CD4-positive, alpha-beta memory T cell (primary cell): ENCODE measurements at regions not wholly inside any gene's neighbourhood (a gene's known extent, or its start where the extent isn't known, plus 50 kb on each side); places are given as distances from the start of the nearest gene placed in this dataset.
"Not testable (repeated sequence)": the region's sequence is repeated elsewhere in the genome, so short reads cannot be mapped to it uniquely, and the experiment has no call there.

Experiments
- CTCF ChIA-PET: fragments of 350-600 bp; sonication (Branson Sonifier 250); formaldehyde crosslinking; loops from one replicate; lab custom pipeline; 2021; ENCODE audit warnings: inconsistent platforms; ENCODE audit not compliant: partially characterized antibody; lab: Charles Lee
- POLR2A ChIA-PET: fragments of 350-600 bp; sonication (Branson Sonifier 250); formaldehyde crosslinking; loops from one replicate; lab custom pipeline; 2021; ENCODE audit not compliant: partially characterized antibody; lab: Charles Lee
- DNase-seq, 5 donors: peaks; one replicate each; pipeline versions ENCODE4 v3.0.0 to v3.0.0-alpha.2; 2020 to 2022; ENCODE audit warnings: mixed read lengths in 1 of 5
- H3K27ac ChIP-seq: one replicate; pipeline ENCODE4 v1.7.0; 2013; ENCODE audit warnings: low read depth, low read length
- H3K27me3 ChIP-seq: 2 replicates; pipeline ENCODE4 v1.7.0; 2013; ENCODE audit warnings: mild to moderate bottlenecking, low read length, moderate library complexity; ENCODE audit not compliant: insufficient read depth
- H3K36me3 ChIP-seq: 2 replicates; pipeline ENCODE4 v1.7.0; 2013; ENCODE audit warnings: mild to moderate bottlenecking, low read length, moderate library complexity; ENCODE audit not compliant: insufficient read depth
- H3K4me1 ChIP-seq: 2 replicates; pipeline ENCODE4 v1.7.0; 2013; ENCODE audit warnings: mild to moderate bottlenecking, low read length, moderate library complexity; ENCODE audit not compliant: insufficient read depth
- H3K4me3 ChIP-seq, 2 donors: one replicate each; pipeline ENCODE4 v1.7.0; 2013; ENCODE audit warnings: low read length in 2 of 2, mild to moderate bottlenecking in 1 of 2
- H3K9me3 ChIP-seq, 2 donors: one replicate each; pipeline ENCODE4 v1.7.0; 2013; ENCODE audit warnings: low read length in 2 of 2, control low read depth in 1 of 2; ENCODE audit not compliant: control insufficient read depth in 1 of 2
- H3K27ac Mint-ChIP-seq, 7 donors: one replicate each; pipeline ENCODE4 v1.8.0; 2020 to 2021; ENCODE audit warnings: mixed read lengths in 7 of 7, mild to moderate bottlenecking in 6 of 7, inconsistent platforms in 3 of 7, moderate library complexity in 3 of 7
- H3K27me3 Mint-ChIP-seq, 2 donors: one replicate each; pipeline ENCODE4 v1.8.0; 2020 to 2021; ENCODE audit warnings: mixed read lengths in 2 of 2
- H3K36me3 Mint-ChIP-seq, 2 donors: one replicate each; pipeline ENCODE4 v1.8.0; 2020 to 2021; ENCODE audit warnings: mixed read lengths in 2 of 2, inconsistent platforms in 1 of 2, mild to moderate bottlenecking in 1 of 2
- H3K4me1 Mint-ChIP-seq, 4 donors: one replicate each; pipeline ENCODE4 v1.8.0; 2020 to 2021; ENCODE audit warnings: mixed read lengths in 4 of 4, mild to moderate bottlenecking in 1 of 4
- H3K4me3 Mint-ChIP-seq, 8 donors: one replicate each; pipeline ENCODE4 v1.8.0; 2020 to 2021; ENCODE audit warnings: mixed read lengths in 8 of 8, mild to moderate bottlenecking in 7 of 8, moderate library complexity in 6 of 8, inconsistent platforms in 3 of 8
- H3K9me3 Mint-ChIP-seq, 8 donors: one replicate each; pipeline ENCODE4 v1.8.0; 2020 to 2021; ENCODE audit warnings: mixed read lengths in 8 of 8, mild to moderate bottlenecking in 5 of 8, inconsistent platforms in 3 of 8, moderate library complexity in 1 of 8
- intact Hi-C: fragments of 100-400 bp; cut with micrococcal nuclease; formaldehyde crosslinking; loops from one replicate; pipeline ENCODE4 v1.15.1; 2023

- H3K27me3 ChIP-seq, CTCF ChIA-PET, H3K36me3 Mint-ChIP-seq, H3K27ac ChIP-seq, intact Hi-C loops, H3K9me3 ChIP-seq, H3K4me3 Mint-ChIP-seq, H3K27ac Mint-ChIP-seq, H3K4me1 Mint-ChIP-seq, H3K9me3 Mint-ChIP-seq, DNase-seq, H3K4me3 ChIP-seq, H3K36me3 ChIP-seq, H3K27me3 Mint-ChIP-seq, H3K4me1 ChIP-seq, POLR2A ChIA-PET: not testable (repeated sequence)
These were observed 221.1 kb upstream of the GADL1 start for GRCh38 chr3:31115531-31115930.

- no peaks in the 10 kb centered on the region for H3K27me3 Mint-ChIP-seq
- ChIA-PET CTCF (no interaction called here), POLR2A (no interaction called here)
- H3K4me3 Mint-ChIP-seq, result no peak overlapping the region
- Histone ChIP-seq H3K9me3 (no peaks in the 10 kb centered on the region), H3K4me3 (no peak overlapping the region), H3K27ac (no peak overlapping the region), H3K4me1 (no peaks in the 10 kb centered on the region), H3K27me3 (no peaks in the 10 kb centered on the region), H3K36me3 (no peaks in the 10 kb centered on the region)
- intact Hi-C loops, result no loop called here
- H3K36me3 Mint-ChIP-seq, result no peaks in the 10 kb centered on the region
- peaks cover 0 to 8% (median 2%) of the 10 kb centered on the region in 4 donors for H3K4me1 Mint-ChIP-seq
- H3K9me3 Mint-ChIP-seq, result peaks cover 0 to 6% (median 1%) of the 10 kb centered on the region in 8 donors
- H3K27ac Mint-ChIP-seq, result no peak overlapping the region
- DNase-seq, result no peak
These were observed 222.2 kb upstream of the GADL1 start for GRCh38 chr3:31116651-31117050.

DNA sequence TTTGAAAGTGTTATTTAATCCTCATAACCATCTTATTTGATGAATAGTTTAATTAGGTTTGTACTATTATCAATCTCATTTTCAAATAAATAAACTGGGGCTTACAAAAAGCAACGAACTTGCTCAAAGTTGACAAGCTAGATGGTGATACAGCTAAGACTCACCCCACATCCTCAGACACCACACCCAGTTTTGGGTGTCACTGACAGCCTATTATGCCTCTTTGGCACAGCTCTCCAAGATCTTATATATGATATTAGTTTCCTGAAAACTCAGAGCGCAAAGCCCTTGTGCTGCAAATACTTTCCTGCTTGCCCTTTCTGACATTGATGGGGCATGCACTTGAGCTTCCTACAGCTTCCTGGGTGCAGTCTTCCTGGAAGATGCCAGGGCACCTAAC is 223.4 kb upstream of the GADL1 start:
- Histone ChIP-seq H3K27ac (no peak overlapping the region), H3K4me3 (no peak overlapping the region), H3K36me3 (no peaks in the 10 kb centered on the region), H3K9me3 (no peaks in the 10 kb centered on the region), H3K27me3 (no peaks in the 10 kb centered on the region), H3K4me1 (no peaks in the 10 kb centered on the region)
- no peak for DNase-seq
- intact Hi-C loops, result no loop called here
- ChIA-PET CTCF (no interaction called here), POLR2A (no interaction called here)
- Mint-ChIP-seq H3K27me3 (no peaks in the 10 kb centered on the region), H3K4me1 (peaks cover 0 to 8% (median 2%) of the 10 kb centered on the region in 4 donors), H3K27ac (no peak overlapping the region), H3K36me3 (no peaks in the 10 kb centered on the region), H3K9me3 (peaks cover 0 to 6% (median 2%) of the 10 kb centered on the region in 8 donors), H3K4me3 (no peak overlapping the region)

GRCh38 chr3:31124373-31124772 is 229.9 kb upstream of the GADL1 start:
- Mint-ChIP-seq H3K9me3 (peaks cover 2 to 27% (median 18%) of the 10 kb centered on the region in 8 donors), H3K27ac (no peak overlapping the region), H3K4me3 (no peak overlapping the region), H3K4me1 (peaks cover 0 to 6% (median under 1%) of the 10 kb centered on the region in 4 donors), H3K27me3 (no peaks in the 10 kb centered on the region), H3K36me3 (peaks cover 5 to 7% of the 10 kb centered on the region in 2 donors)
- H3K4me1 ChIP-seq, result no peaks in the 10 kb centered on the region
- no peaks in the 10 kb centered on the region for H3K36me3 ChIP-seq
- H3K27me3 ChIP-seq, result no peaks in the 10 kb centered on the region
- DNase-seq, result no peak
- POLR2A ChIA-PET, result no interaction called here
- intact Hi-C loops, result no loop called here
- H3K4me3 ChIP-seq, result no peak overlapping the region
- H3K9me3 ChIP-seq, result no peaks in the 10 kb centered on the region
- H3K27ac ChIP-seq, result no peak overlapping the region
- CTCF ChIA-PET, result no interaction called here

DNA sequence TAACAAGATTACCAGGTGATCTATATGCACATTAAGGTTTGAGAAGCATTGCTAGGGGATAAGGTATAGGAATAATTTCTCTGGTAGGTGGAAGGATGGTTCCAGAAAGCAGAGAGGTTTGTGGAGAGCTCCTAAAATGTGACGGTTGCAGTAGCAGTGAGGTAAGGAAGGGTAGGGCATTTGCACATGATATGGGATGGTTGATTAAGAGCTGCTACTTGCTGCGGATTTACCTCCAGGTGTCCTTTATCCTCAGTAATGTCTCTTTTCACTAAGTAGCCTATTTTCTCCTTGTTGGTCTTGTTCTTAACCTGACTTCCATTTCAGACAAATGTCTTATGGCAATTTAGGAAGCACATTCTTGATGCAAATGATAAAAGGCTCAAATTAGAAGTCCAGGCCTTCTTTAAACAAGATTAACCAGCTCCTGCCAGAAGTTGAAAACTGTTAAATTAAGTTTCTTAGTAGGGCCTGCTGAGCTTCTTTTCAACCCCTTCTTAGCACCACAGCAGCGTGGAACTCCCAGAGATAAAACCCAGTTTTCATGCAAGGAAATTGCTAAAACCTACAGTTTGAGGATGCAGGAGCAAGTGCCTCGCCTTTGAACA is 231.1 kb upstream of the GADL1 start:
- no peaks in the 10 kb centered on the region for H3K36me3 ChIP-seq
- Mint-ChIP-seq H3K27ac (no peak overlapping the region), H3K9me3 (peaks cover 2 to 27% (median 18%) of the 10 kb centered on the region in 8 donors), H3K27me3 (no peaks in the 10 kb centered on the region), H3K4me3 (no peak overlapping the region), H3K4me1 (peaks cover 0 to 6% (median under 1%) of the 10 kb centered on the region in 4 donors), H3K36me3 (peaks cover 5 to 7% of the 10 kb centered on the region in 2 donors)
- H3K27me3 ChIP-seq, result no peaks in the 10 kb centered on the region
- no peaks in the 10 kb centered on the region for H3K9me3 ChIP-seq
- H3K4me3 ChIP-seq, result no peak overlapping the region
- ChIA-PET CTCF (no interaction called here), POLR2A (interaction anchor here (1.1 kb wide), 1 partner anchor 384 kb away, joined by 3 read pairs; no protein-coding TSS in a partner anchor)
- H3K4me1 ChIP-seq, result no peaks in the 10 kb centered on the region
- DNase-seq, result no peak
- intact Hi-C loops, result no loop called here
- H3K27ac ChIP-seq, result no peak overlapping the region

- POLR2A ChIA-PET, result no interaction called here
- Histone ChIP-seq H3K27me3 (no peaks in the 10 kb centered on the region), H3K27ac (no peak overlapping the region), H3K9me3 (no peaks in the 10 kb centered on the region), H3K36me3 (no peaks in the 10 kb centered on the region), H3K4me3 (no peak overlapping the region), H3K4me1 (no peaks in the 10 kb centered on the region)
- no peak for DNase-seq
- H3K27ac Mint-ChIP-seq, result no peak overlapping the region
- H3K4me1 Mint-ChIP-seq, result peaks cover 0 to 6% (median 1%) of the 10 kb centered on the region in 4 donors
- peaks cover 2 to 14% (median 10%) of the 10 kb centered on the region in 8 donors for H3K9me3 Mint-ChIP-seq
- peaks cover 0 to 3% of the 10 kb centered on the region in 2 donors for H3K36me3 Mint-ChIP-seq
- intact Hi-C loops, result no loop called here
- no peak overlapping the region for H3K4me3 Mint-ChIP-seq
- no peaks in the 10 kb centered on the region for H3K27me3 Mint-ChIP-seq
- CTCF ChIA-PET, result interaction anchor here (1.4 kb wide), 1 partner anchor 9 kb away, joined by 4 read pairs; no protein-coding TSS in a partner anchor
These were observed 234.8 kb upstream of the GADL1 start for GRCh38 chr3:31129241-31129640.

GRCh38 chr3:31132132-31132769 is 237.8 kb upstream of the GADL1 start:
- no peak overlapping the region for H3K27ac ChIP-seq
- H3K4me3 Mint-ChIP-seq, result no peak overlapping the region
- peak in 4 of 5 donors; percentile 37 to 47 (median 44) for DNase-seq
- H3K4me3 ChIP-seq, result no peak overlapping the region
- no peaks in the 10 kb centered on the region for H3K36me3 Mint-ChIP-seq
- H3K9me3 Mint-ChIP-seq, result peaks cover 0 to 5% (median 0%) of the 10 kb centered on the region in 8 donors
- peaks cover 0 to 6% (median 1%) of the 10 kb centered on the region in 4 donors for H3K4me1 Mint-ChIP-seq
- no peaks in the 10 kb centered on the region for H3K9me3 ChIP-seq
- no peak overlapping the region for H3K27ac Mint-ChIP-seq
- intact Hi-C loops, result loop anchor here (2.0 to 10.0 kb wide), 2 partner anchors 1019 to 1117 kb away; no protein-coding TSS in a partner anchor
- POLR2A ChIA-PET, result no interaction called here
- CTCF ChIA-PET, result interaction anchor here (0.6 kb wide), 1 partner anchor 52 kb away, joined by 3 read pairs; no protein-coding TSS in a partner anchor
- H3K4me1 ChIP-seq, result no peaks in the 10 kb centered on the region
- H3K36me3 ChIP-seq, result no peaks in the 10 kb centered on the region
- no peaks in the 10 kb centered on the region for H3K27me3 Mint-ChIP-seq
- no peaks in the 10 kb centered on the region for H3K27me3 ChIP-seq
